ENCODE measurements at regions not wholly inside any gene's neighbourhood (a gene's known extent, or its start where the extent isn't known, plus 50 kb on each side); places are given as distances from the start of the nearest gene placed in this dataset.

DNA sequence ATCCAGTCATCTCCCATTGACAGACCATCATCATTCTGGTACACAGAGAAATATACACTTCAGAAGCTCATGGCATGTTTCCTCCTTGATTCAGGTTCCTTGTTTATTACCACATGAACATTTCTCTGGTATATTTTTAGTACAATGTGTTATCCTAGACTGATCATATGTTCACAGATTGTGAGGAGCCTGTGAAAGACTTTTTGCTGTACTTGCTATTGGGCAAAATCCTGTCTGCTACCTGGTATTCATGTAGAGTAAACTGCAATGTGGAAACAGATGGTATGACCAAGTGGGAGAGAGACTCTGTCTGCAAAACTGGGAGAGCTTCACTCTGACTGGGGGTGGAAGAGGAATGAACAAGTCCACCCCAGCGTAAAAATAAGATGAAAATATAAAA is 657.2 kb downstream of the IRS1 start:
- H3K4me3 ChIP-seq = no peak overlapping the region
- no peaks in the 10 kb centered on the region for H3K9me3 ChIP-seq (ENCODE audit: low read depth)
- no peak overlapping the region for H3K27ac ChIP-seq
- no peak for DNase-seq (ENCODE audit: low read depth in 1 of 2, low spot score in 1 of 2)
- H3K36me3 ChIP-seq = no peaks in the 10 kb centered on the region
- TF ChIP-seq CTCF (IDR thresholded peaks at IDR 0.05; ENCODE audit: low read depth, low read length) = no peak
- no peaks in the 10 kb centered on the region for H3K4me1 ChIP-seq (ENCODE audit: low read depth)
- H3K27me3 ChIP-seq = no peaks in the 10 kb centered on the region

DNA sequence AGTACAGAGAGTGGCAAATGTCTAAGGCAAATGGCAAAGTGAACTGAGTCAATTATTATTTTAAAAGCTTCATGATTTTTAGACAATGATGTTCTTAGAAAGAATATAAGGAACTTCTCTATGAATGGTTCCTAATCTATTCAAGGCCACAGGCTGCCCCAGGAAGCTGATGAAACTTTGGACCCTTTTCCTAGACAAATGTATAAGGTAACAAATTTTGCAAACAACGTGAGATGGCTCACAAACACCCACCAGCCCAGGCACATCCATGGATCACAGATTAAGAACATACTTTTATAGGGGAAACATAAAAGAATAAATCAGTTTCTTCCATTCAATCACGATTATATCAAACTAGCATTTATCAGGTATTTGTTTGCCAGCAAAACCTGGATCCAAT is 659.0 kb downstream of the IRS1 start:
- TF ChIP-seq CTCF (IDR thresholded peaks at IDR 0.05; ENCODE audit: low read depth, low read length) = no peak
- H3K27me3 ChIP-seq = no peaks in the 10 kb centered on the region
- H3K27ac ChIP-seq = no peak overlapping the region
- H3K4me1 ChIP-seq (ENCODE audit: low read depth) = peaks cover 3% of the 10 kb centered on the region
- H3K36me3 ChIP-seq = no peaks in the 10 kb centered on the region
- no peak overlapping the region for H3K4me3 ChIP-seq
- no peak for DNase-seq (ENCODE audit: low read depth in 1 of 2, low spot score in 1 of 2)
- H3K9me3 ChIP-seq (ENCODE audit: low read depth) = no peaks in the 10 kb centered on the region

- no peaks in the 10 kb centered on the region for H3K36me3 ChIP-seq
- TF ChIP-seq CTCF (IDR thresholded peaks at IDR 0.05; ENCODE audit: low read depth, low read length) = no peak
- no peaks in the 10 kb centered on the region for H3K9me3 ChIP-seq (ENCODE audit: low read depth)
These were observed 659.9 kb downstream of the IRS1 start for GRCh38 chr2:226139759-226140158.

DNA sequence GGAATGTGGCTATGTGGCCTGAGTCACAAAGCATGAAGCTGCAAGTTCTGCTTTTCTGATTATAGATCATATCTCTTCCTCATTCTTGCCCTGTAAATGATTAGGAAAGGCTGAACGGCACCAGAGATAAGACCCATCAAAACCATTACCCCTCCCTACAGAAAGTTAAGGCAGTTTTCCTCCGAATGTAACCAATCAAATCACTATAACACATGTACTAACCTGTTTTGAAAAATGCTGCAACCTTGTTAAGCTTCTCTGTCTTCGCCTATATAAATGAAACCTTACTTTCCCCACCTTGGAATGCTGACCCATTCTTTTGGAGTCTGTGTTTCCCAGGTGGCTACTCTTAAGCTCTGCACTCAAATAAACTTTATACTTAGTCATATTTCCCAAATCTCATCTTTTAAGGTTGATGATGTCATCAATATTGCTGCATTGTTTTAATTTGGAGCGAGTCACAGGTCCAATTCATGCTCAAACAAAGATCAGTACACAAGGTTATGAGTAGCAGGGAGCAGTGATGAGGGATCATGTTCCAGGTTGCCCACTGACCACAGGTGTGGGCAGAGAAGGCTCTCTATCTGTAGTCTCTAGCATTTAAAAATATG is 662.3 kb downstream of the IRS1 start:
- no peak overlapping the region for H3K27ac ChIP-seq
- H3K4me3 ChIP-seq = no peak overlapping the region
- no peaks in the 10 kb centered on the region for H3K27me3 ChIP-seq
- no peak for DNase-seq (ENCODE audit: low read depth in 1 of 2, low spot score in 1 of 2)
- H3K4me1 ChIP-seq (ENCODE audit: low read depth) = peaks cover 3% of the 10 kb centered on the region
- no peak for TF ChIP-seq CTCF (IDR thresholded peaks at IDR 0.05; ENCODE audit: low read depth, low read length)
- H3K9me3 ChIP-seq (ENCODE audit: low read depth) = no peaks in the 10 kb centered on the region
- no peaks in the 10 kb centered on the region for H3K36me3 ChIP-seq

More at GRCh38 chr2:226139759-226140158, 659.9 kb downstream of the IRS1 start:
- H3K4me1 ChIP-seq (ENCODE audit: low read depth) = peaks cover 3% of the 10 kb centered on the region
- no peak overlapping the region for H3K4me3 ChIP-seq
- no peak overlapping the region for H3K27ac ChIP-seq
- no peak for DNase-seq (ENCODE audit: low read depth in 1 of 2, low spot score in 1 of 2)
- H3K27me3 ChIP-seq = no peaks in the 10 kb centered on the region

DNA sequence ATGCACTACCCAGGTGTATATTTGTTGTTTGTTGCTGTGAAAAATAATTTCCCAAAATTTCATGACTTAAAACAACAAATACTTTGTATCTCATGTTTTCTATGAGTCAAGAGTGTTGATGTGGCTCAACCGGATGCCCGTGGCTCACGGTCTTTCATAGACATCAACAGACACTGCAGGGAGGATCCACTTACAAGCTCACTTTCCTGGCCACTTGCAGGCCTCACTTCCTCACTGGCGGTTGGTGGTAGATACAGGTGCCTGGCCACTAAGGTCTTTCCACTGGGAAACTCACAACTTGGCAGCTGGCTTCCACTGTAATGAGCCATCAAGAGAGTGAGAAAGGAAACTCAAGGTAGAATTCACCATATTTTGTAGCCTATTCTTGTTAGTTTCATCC is 662.9 kb downstream of the IRS1 start:
- Histone ChIP-seq H3K9me3 (ENCODE audit: low read depth) (no peaks in the 10 kb centered on the region), H3K36me3 (no peaks in the 10 kb centered on the region), H3K4me3 (no peak overlapping the region), H3K27me3 (no peaks in the 10 kb centered on the region), H3K27ac (no peak overlapping the region), H3K4me1 (ENCODE audit: low read depth) (peaks cover 3% of the 10 kb centered on the region)
- no peak for TF ChIP-seq CTCF (IDR thresholded peaks at IDR 0.05; ENCODE audit: low read depth, low read length)
- DNase-seq (ENCODE audit: low read depth in 1 of 2, low spot score in 1 of 2) = no peak

All from cardiac muscle cell (in vitro differentiated cells and primary cell).